Brain pericyte (primary cell): ENCODE measurements at regions not wholly inside any gene's neighbourhood (a gene's known extent, or its start where the extent isn't known, plus 50 kb on each side); places are given as distances from the start of the nearest gene placed in this dataset.

Experiments
- DNase-seq: peaks from one replicate; pipeline ENCODE4 v3.0.0-alpha.2; 2012; ENCODE audit warnings: low read depth, low spot score

DNA sequence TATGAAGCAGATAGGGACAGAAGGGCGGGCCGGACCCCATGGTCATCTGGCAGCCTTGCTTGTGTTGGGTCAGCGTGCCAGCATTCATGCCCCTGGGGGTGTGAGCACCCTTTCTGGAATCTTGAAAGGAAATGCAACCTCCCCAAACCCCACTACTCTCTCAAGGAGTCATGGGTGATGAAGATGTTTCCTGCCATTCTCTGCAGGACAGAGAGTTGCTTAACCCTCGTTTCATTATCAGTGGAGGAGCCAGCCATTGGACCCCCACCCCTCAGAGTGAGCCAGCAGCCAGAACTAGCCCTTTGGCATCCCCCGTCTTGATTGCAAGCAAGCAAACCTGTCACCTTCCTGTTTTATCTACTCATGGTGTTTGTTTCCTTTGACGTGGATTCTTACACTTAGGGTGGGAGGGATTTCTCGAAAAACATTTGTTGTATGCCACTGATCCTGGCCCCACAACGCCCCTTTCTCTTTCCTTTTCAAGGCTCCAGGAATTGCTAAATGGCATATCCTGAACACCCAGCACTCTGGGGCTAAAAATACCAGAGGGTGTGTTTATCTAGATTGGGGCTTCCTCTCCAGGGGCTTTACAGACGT, 258.3 kb downstream of the ETS1 start:
- DNase-seq = no peak

DNA sequence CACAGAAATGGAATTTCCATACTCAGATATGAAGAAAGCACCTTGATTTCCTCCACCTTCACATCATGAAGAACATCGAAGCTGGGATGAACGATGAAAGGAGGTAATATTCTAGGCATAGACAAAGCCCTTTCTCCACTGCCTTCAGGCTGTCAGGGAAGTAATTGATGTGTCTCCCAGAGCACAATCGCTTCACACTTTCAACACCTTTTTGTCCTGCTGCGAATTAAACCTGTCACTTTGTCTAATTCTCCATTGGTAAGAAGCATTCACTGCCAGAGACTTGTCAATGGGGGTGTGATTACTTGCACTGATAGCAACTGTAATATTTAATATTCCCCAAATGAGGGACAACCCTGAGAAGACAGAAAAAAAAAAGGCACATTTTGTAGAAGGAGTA, 260.1 kb downstream of the ETS1 start:
- no peak for DNase-seq

DNA sequence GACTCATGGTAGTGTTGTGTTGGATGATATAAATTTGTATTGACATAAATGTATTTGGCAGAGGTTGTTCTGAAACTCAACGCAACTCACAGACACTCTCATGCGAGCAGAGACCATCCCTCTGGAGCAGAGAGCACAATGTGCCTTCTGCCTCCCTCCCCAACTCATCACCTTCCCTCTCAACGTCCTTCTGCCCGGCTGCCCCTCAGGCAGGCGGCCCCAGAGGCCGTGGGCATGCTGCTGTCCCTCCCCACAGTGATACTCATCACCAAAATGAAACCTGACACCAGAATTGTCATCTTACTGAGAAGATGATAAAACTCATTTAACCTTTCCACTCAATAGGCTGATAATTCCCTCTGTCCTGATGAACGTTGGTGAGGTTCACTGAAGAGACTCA, 260.6 kb downstream of the ETS1 start:
- DNase-seq = no peak

DNA sequence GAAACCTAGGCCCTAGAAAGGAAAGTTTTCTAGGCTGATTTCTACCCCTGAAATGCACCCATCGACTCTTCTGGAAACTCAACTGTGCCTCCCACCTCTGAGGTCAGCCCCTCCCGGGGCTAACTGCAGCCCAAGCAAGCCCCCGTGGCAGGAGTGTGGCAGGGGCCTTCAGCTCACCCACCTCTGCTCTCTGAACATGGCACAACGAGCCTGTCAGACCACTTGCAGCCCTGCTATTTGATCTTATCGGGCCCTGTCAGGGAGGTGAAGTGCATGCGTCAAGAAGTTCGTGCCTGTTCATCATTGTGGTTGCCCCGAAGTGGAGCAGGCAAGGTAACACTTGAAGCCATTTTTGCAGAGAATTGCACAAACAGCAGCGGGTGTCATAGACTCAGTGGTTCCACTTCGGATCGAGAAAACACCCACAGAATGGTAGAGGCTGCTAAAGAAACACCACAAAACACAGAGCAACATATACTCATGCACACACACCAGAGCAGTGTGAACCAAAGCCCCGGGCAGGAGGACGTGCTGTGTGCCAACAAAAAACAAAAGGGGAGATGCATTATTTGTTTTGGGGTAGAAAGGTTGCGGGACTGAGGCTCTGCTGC, 262.7 kb downstream of the ETS1 start:
- no peak for DNase-seq

DNA sequence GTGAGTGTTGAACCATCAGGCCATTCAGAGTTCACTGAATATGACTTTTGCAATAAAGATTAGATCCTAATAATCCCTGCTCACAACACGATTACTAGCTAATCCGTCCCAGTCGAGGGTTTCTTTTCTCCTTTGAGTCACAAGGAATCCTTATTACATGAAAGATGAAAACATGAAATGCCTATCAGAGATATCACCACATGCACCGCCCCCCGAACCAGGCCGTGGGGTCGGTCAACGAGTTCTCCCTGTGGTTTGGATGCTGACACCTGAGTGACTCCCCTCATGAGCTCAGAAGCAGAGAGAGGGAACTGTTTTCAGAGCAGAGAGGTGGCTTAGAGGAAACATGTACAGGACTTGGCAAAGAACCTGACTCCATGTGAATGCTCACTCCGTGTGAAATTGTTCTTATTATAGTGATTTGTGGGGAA, 263.3 kb downstream of the ETS1 start:
- DNase-seq = no peak

DNA sequence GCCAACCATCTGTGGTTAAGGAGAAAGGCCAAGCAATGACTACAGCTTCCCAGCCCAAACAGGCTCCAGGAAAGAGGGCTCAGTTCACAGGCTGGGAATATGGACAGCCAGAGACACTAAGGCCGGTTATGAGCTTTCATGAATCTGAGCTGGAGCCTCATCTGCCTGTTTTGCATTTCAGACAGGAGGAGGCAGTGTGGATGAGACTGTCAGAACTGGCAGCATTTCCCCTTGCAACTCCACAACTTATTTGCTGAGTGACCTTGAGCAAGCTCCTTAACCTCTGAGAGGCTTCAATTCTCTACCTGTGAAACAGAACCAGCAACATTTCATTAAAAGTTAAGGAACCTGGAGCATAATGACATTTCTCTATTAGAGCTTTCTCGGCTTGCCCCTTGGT, 264.0 kb downstream of the ETS1 start:
- DNase-seq = no peak

DNA sequence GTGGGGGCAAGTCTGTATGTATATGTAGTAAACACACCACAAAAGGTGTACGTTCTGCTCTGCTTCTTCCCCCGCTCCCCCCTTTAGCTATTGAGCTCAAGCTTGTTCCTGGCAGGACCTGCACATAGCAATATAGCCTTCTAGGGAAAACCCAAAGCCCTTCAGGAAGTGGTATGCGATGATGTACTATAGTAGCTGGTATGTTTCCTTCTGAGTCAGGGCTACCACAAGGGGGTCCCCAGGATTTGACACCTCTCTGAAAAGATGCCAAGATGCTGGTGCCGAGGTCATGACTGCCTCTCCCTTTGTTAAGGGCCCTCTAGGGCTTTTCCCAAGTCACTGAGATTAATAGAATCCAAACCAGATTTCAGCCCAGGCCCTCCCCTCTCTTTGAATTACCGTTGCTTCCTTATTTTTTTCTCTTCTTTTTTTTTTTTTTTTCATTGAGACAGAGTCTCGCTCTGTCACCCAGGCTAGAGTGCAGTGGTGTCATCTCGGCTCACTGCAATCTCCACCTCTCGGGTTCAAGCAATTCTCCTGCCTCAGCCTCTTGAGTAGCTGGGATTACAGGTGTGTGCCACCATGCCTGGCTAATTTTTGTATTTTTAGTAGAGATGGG, 268.4 kb downstream of the ETS1 start:
- DNase-seq = no peak

DNA sequence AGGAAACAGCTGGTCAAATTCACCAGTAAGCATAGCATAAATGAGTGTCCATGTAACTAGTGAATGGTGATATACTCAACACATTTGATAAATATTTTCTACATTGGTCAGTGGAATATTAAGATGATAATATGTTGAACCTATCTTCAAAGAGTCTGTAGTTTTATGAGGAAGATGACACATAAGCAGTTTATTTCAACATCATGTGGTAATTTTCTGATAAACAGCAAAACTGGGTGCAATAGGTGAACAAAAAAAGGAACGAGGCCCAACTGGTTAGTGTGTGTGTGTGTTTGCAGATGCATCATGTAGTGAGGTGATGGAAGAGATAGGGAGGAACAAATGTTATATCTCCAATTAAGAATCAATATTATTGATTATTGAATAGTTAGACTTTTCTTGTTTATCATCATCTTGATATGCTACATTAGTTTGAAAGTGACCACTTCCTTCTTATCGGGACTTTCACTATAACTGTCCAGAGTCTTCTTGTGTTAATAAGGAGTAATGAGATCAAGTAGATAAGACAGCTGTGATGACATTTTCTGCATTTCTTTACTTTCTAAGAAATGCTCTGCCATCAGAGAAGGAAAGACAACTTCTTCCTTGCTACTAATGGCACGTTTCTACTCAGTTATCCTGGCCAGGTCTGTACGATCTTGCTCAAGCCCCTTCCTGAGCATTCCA, 270.7 kb downstream of the ETS1 start:
- DNase-seq = no peak

DNA sequence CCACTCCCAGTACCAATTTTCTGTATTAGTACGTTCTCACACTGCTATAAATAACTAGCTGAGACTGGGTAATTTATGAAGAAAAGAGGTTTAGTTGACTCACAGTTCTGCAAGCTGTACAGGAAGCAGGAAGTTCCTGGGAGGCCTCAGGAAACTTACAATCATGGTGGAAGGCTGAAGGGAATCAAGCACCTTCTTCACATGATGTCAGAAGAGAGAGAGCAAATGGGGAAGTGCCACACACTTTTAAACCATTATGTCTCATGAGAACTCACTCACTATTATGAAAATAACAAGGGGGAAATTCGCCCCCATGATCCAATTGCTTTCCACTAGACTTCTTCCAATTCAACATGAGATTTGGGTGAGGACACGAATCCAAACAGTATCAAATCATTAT, 271.4 kb downstream of the ETS1 start:
- DNase-seq = no peak

DNA sequence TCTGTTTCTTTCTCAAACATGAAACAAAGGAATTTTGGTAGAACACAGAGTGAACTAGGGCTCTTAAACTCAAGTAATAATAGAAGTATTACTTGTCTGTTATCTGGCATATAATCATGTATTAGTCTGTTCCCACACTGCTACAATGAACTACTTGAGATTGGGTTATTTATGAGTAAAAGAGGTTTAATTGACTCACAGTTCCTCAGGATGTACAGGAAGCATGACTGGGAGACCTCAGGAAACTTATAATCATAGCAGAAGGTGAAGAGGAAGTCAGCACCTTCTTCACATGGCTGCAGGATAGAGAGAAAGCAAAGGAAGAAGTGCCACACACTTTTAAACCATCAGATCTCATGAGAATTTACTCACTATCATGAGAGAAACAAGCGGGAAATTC, 273.4 kb downstream of the ETS1 start:
- DNase-seq = no peak

DNA sequence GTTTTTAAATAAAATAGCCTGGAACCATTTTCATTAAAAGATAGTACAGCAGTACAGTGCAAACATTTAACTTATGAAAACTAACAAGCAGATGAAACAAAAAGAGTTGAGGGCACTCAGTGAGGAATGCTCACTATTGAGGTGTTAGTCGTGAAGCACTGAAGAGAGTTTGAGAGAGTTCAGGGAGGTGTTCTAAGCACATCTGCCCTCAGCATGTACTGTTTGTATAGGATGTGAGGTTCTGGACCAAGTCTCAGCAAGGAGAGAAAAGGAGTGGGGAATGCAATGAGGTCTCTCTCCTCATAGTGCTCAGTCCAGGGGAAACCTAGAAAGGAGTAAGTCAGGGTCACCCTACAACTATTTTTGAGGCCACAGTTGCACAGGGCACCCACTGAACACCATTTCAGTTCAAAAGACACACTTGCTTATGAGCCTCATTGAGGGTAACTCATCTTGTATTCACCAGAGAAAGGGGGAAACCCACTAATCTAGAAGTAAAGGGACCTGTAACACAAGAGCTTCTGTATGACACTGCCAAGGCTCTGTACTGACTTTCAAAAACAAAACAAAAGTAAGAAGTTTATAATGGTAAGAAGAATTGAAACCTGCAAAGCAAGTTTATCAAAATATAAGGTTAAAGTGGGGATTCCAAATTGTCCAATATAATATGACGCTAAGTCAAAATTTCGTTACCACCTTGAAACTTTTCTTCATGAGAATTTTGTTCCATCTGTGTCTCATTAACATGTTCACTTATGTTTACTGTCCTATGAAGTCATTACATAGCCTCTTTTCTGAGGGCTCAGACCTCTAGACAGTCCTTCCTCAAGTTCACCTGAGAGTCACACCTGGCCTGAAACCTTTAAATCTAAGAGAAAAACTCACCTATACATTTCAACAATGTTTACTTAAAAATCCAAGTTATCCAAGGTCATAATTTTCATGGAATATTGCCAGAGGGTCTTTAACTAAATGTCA, 275.3 kb downstream of the ETS1 start:
- DNase-seq = no peak

DNA sequence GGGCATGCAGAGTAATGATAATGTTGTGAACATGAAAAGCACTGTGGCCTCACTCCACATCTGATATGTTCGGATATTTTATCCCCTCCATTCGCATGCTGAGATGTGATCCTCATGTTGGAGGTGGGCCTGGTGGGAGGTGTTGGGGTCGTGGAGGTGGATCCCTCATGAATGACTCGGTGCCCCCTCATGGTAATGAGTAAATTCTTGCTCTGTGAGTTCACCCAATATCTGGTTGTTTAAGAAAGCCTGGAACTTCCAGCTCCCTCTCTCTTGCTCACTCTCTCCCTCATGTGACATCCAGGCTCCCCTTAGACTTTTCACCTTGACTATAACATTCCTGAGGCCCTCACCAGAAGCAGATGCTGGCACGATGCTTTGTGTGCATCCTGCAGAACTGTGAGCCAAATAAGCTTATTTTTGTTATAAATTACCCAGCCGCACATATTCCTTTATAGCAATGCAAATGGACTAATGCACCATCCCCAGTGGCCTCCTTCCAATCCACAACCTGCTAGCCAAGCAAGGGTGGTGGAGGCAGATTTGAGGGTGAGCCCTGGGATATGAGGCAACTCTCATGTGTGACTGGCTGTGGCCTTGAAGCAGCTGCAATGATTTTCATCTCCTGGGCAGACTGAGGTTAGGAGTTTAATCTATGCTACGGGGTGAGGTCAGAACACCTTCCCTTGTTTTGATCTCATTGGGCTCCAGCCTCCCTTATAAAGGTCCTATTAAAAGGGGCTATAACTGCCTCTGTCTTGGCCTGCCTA, 276.5 kb downstream of the ETS1 start:
- DNase-seq = no peak

DNA sequence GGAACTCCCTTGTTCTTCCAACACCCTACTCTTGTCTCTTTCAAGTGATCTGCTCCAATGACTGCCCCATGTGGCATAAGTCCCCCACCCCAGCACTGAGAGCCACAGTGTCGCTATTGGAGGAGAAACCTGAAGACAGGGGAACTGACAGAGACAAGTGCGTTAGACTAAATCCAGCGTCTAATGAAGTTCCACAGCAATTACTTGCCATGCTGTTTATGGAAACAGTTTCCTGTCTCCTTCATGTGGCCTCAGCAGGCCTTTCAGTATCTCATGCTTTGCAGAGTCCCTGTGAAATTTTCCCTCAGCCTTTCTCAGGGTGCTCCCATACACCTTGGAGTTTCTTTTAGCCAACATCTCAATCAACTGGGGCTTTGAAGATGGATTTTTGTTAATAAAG, 277.4 kb downstream of the ETS1 start:
- DNase-seq = no peak

DNA sequence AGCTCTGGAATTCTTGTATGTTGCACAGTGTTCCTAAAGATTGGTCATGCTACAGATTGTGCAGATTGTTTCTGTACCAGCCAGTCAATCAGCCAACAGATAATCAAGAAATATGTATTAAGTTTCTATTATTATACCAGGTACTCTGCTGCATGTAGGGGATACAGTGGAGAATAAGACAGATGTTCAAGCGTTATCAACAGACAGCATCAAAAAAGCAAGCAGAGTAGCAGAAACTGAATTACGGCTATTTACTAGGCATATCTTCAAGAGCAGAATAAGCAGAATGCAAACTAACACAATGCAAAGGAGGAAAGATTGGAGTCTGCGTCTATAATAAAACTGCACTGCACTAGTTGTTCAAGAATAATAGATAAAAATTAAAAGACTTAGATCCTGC, 278.6 kb downstream of the ETS1 start:
- no peak for DNase-seq

DNA sequence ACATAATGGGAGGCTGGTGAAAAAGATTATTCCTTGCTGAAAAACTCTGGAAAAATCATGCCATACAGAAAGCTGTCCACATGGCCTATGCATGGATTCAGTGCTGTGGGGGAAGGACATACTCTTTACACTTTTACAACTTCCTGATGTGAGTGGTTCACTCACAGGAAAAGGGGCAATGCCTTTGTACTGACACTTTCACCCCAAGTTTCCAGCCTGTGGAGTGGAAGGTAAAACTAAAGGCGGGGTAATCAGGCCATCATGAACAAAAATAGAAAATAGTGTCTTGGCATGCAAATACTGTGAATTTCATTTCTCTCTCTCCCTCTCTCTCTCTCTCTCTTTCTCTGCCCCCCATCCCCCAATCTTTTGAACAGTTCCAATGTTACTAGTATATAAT, 281.8 kb downstream of the ETS1 start:
- no peak for DNase-seq

DNA sequence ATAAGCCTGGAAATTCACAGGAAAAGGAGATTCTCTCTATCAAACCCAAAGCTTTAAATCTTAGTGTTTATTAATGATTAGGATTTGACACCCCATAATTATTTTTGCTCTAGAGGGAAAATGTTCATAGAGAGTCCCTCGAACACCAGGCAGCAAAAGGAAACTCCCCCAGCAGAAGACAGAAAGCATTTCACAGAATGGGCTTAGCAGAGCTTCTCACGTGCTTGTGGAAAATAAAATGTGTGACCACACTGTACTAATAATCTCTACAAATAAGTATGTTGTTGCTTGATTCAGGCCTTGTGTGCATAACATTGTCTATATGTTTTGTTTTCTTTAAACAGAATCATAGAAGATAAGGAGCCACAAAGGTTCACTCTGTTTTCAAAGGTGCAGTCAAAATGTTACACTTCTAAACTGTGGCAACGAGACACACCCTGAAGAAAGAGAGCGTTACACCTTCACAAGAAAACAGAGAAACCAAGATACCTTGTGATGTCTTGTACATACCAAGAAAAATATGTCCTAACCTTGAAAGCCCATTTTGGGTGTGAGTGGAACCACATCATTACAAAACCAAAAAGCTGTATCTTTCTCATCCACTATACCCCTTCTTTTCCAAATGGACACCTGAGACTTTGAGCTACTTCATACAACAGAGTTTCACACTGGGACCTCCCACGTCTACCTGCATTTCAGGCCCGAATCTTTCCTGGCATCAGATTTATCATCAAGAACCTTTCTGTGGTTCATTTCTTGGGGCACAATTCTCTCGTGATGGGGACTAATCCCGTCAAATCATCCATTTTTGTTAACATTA, 282.5 kb downstream of the ETS1 start:
- DNase-seq = no peak

DNA sequence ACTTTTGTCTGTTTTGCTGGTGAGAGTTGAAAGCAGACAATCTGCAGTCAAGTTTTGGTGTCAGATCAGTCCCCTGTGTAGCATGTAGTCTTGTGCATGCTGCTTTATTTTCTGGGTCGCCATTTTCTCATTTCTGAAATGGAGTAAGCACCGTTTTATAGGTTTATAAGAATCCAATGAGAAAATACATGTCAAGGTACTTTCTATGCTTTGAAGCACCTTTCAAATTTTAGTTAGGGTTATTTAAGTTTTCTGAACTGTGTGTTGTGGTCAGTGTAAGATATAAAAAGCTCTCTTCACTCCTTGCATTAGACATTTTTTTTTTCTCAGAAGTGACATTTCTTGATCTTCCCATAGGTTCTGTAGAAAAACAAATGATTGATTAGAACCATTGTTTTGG, 283.2 kb downstream of the ETS1 start:
- no peak for DNase-seq

DNA sequence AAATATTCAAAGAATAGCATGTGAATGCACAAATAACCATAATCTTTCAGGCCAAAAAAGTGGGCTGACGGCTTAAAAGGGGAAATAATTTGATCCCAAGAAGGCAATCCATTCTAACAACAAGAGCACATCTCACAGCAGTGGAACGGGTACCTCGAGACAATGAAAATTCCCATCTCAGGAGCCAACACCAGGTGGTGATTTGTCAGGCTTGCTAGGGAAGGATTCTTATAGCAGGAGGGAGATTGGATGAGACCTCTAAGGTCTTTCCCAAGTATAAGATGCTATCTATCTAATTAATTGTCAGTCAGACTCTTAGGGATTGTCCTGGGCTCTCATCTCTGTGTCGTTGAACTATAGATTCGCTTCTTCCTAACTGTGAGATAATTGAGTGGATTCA, 284.0 kb downstream of the ETS1 start:
- no peak for DNase-seq

DNA sequence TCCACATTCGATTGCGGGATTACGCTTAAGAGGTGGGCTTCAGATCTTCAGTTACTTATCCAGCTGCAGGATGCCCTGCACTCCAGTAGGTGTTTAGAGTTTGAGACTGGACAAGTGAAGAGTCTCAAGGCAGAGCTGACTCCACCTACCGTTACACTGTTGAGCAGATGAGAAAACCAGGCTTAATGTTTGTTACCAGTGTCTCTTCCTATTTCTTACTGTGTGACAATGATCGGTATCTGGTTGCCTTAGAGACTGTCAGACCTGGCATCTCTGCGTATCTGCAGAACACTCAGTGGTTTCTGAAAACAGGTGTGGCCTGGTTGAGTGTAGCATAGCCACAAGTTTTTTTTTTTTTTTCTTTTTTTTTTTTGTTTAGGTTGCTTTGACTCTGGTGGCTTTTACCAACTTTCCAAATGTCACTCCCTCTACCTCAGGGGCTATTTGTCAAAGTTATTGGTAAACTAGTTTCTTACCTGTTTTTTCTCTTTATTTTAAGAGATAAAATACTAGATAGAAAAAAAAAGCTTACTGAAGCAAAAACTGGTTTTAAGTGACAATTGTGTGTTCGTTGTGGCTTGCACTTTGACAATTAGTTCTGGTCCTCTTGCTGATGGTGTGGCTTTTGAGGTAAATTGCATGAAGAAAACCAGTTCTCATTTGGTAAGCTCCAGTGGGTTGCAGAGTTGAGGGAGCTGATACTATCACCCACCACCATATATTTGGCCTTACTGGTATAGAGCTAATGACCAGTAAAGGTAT, 284.8 kb downstream of the ETS1 start:
- no peak for DNase-seq
